ENCODE measurements at regions not wholly inside any gene's neighbourhood (a gene's known extent, or its start where the extent isn't known, plus 50 kb on each side); places are given as distances from the start of the nearest gene placed in this dataset.

- no peak overlapping the region for H3K27ac ChIP-seq (ENCODE audit: low read depth, low read length)
- no peak overlapping the region for H2AFZ ChIP-seq (ENCODE audit: low read depth, low read length, severe bottlenecking)
- no peaks in the 10 kb centered on the region for H4K20me1 ChIP-seq (ENCODE audit: low read depth, low read length)
- no peaks in the 10 kb centered on the region for H3K36me3 ChIP-seq (ENCODE audit: low read length)
- no peak overlapping the region for H3K9ac ChIP-seq (ENCODE audit: low read length)
- no peak overlapping the region for H3K4me2 ChIP-seq (ENCODE audit: low read depth, low read length, poor library complexity, severe bottlenecking)
- no peaks in the 10 kb centered on the region for H3K9me3 ChIP-seq (ENCODE audit: insufficient read depth, low read length)
- no peaks in the 10 kb centered on the region for H3K79me2 ChIP-seq (ENCODE audit: insufficient read depth, low read length)
- TF ChIP-seq EZH2phosphoT487 (conservative IDR thresholded peaks at IDR 0.05; ENCODE audit: low read length) = no peak
- TF ChIP-seq CTCF (IDR thresholded peaks at IDR 0.05; ENCODE audit: insufficient read depth, low read length, poor library complexity, severe bottlenecking) = no peak
- H3K9me2 ChIP-seq (replicated peaks; ENCODE audit: insufficient read depth, low read length) = no peaks in the 10 kb centered on the region; the same call in 1 of the 2 replicates
- no peak overlapping the region for H3K4me3 ChIP-seq (ENCODE audit: insufficient read depth, low read length, poor library complexity, severe bottlenecking)
- no peaks in the 10 kb centered on the region for H3F3A ChIP-seq (ENCODE audit: insufficient read depth)
- H3K27me3 ChIP-seq (ENCODE audit: low read length) = no peaks in the 10 kb centered on the region
Measured at GRCh38 chr17:71316176-71316897, 804.5 kb upstream of the SOX9 start.

DNA sequence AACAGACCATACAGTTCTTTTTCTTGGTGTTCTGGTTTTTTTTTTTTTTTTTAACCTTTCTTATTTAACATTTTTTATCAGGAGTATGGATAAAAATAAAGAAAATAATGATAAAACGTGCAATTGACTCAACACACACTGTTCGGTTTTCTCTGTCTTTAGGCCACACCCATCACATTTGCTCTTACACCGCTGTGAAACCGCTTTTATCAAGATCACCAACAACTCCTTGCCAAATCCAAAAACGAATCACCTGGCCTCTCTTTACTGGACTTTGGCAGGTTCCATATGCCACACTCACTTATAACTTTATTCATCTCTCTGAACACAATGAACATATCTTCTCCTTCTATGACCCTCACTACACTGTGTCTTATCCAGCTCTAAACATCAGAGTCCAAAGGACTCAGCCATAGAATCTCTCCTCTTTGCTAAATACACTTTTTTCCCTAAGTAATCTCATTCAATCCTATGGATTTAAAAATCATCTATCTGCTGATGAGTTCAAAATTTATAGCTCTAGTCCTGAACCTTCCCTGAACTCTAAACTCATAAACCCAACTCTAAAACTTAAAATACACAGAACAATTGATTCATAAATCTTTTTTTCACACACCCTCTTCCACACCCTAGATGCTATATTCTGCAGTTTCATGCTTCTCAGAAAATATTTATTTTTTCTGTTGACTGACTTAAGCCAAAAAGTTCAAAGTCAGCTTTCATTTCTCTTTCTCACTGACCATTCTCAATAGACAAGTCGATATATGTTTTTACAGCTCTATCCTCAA is 800.6 kb upstream of the SOX9 start:
- H4K20me1 ChIP-seq (ENCODE audit: low read depth, low read length) = no peaks in the 10 kb centered on the region
- H3K9me3 ChIP-seq (ENCODE audit: insufficient read depth, low read length) = no peaks in the 10 kb centered on the region

GRCh38 chr17:71325117-71325516 is 795.7 kb upstream of the SOX9 start:
- H3K27me3 ChIP-seq (ENCODE audit: low read length) = no peaks in the 10 kb centered on the region
- H3K4me3 ChIP-seq (ENCODE audit: insufficient read depth, low read length, poor library complexity, severe bottlenecking) = no peak overlapping the region
- no peak overlapping the region for H3K4me2 ChIP-seq (ENCODE audit: low read depth, low read length, poor library complexity, severe bottlenecking)
- no peaks in the 10 kb centered on the region for H3F3A ChIP-seq (ENCODE audit: insufficient read depth)
- no peaks in the 10 kb centered on the region for H4K20me1 ChIP-seq (ENCODE audit: low read depth, low read length)
- H2AFZ ChIP-seq (ENCODE audit: low read depth, low read length, severe bottlenecking) = no peak overlapping the region
- no peak overlapping the region for H3K27ac ChIP-seq (ENCODE audit: low read depth, low read length)
- no peaks in the 10 kb centered on the region for H3K36me3 ChIP-seq (ENCODE audit: low read length)
- H3K9me2 ChIP-seq (replicated peaks; ENCODE audit: insufficient read depth, low read length) = no peaks in the 10 kb centered on the region
- H3K9me3 ChIP-seq (ENCODE audit: insufficient read depth, low read length) = no peaks in the 10 kb centered on the region
- H3K9ac ChIP-seq (ENCODE audit: low read length) = no peak overlapping the region
- H3K79me2 ChIP-seq (ENCODE audit: insufficient read depth, low read length) = no peaks in the 10 kb centered on the region
- TF ChIP-seq EZH2phosphoT487 (conservative IDR thresholded peaks at IDR 0.05; ENCODE audit: low read length) = no peak
- TF ChIP-seq CTCF (IDR thresholded peaks at IDR 0.05; ENCODE audit: insufficient read depth, low read length, poor library complexity, severe bottlenecking) = no peak

More for the DNA sequence above, 800.6 kb upstream of the SOX9 start:
- Histone ChIP-seq H3K9me2 (replicated peaks; ENCODE audit: insufficient read depth, low read length) (no peaks in the 10 kb centered on the region; the same call in 1 of the 2 replicates), H3K27ac (ENCODE audit: low read depth, low read length) (no peak overlapping the region), H2AFZ (ENCODE audit: low read depth, low read length, severe bottlenecking) (no peak overlapping the region), H3K4me2 (ENCODE audit: low read depth, low read length, poor library complexity, severe bottlenecking) (no peak overlapping the region), H3K9ac (ENCODE audit: low read length) (no peak overlapping the region), H3K4me3 (ENCODE audit: insufficient read depth, low read length, poor library complexity, severe bottlenecking) (no peak overlapping the region), H3K79me2 (ENCODE audit: insufficient read depth, low read length) (no peaks in the 10 kb centered on the region), H3K27me3 (ENCODE audit: low read length) (no peaks in the 10 kb centered on the region), H3F3A (ENCODE audit: insufficient read depth) (no peaks in the 10 kb centered on the region), H3K36me3 (ENCODE audit: low read length) (no peaks in the 10 kb centered on the region)
- no peak for TF ChIP-seq CTCF (IDR thresholded peaks at IDR 0.05; ENCODE audit: insufficient read depth, low read length, poor library complexity, severe bottlenecking)
- TF ChIP-seq EZH2phosphoT487 (conservative IDR thresholded peaks at IDR 0.05; ENCODE audit: low read length) = no peak
